WTC11 (cell line): ENCODE measurements at regions not wholly inside any gene's neighbourhood (a gene's known extent, or its start where the extent isn't known, plus 50 kb on each side); places are given as distances from the start of the nearest gene placed in this dataset.

Source experiments
- CTCF ChIP-seq: fragments of 200-600 bp; IDR thresholded peaks from 2 replicates; pipeline ENCODE4 v1.8.0; 2022; ENCODE audit warnings: antibody characterized with exemption
- KAT7 ChIP-seq: sonication (generic); formaldehyde crosslinking; IDR thresholded peaks from 2 replicates; pipeline ENCODE4 v1.8.1; 2023; ENCODE audit warnings: missing genetic modification reagents, mild to moderate bottlenecking, borderline replicate concordance
- MAX ChIP-seq: sonication (generic); formaldehyde crosslinking; IDR thresholded peaks from 2 replicates; pipeline ENCODE4 v1.8.0; 2022; ENCODE audit warnings: mild to moderate bottlenecking, missing genetic modification reagents
- TEAD4 ChIP-seq: sonication (generic); formaldehyde crosslinking; IDR thresholded peaks from 2 replicates; pipeline ENCODE4 v1.8.0; 2022; ENCODE audit warnings: mild to moderate bottlenecking, missing genetic modification reagents
- USF2 ChIP-seq: sonication (generic); formaldehyde crosslinking; IDR thresholded peaks from 2 replicates; pipeline ENCODE4 v1.8.1; 2023; ENCODE audit warnings: mild to moderate bottlenecking, missing genetic modification reagents, moderate library complexity

- TF ChIP-seq KAT7: no peak
- TF ChIP-seq CTCF: no peak
- no peak for TF ChIP-seq MAX (CRISPR knock-in tag)
- no peak for TF ChIP-seq USF2 (CRISPR knock-in tag)
- TF ChIP-seq TEAD4 (CRISPR knock-in tag): no peak
Measured at GRCh38 chr5:152739916-152740315, 334.8 kb upstream of the NMUR2 start.
